Stimulated activated CD4-positive, alpha-beta T cell treated with anti-CD3 and anti-CD28 coated beads, Interleukin-15, amount 100 ng/mL, for 48 hours (primary cell): ENCODE measurements at regions not wholly inside any gene's neighbourhood (a gene's known extent, or its start where the extent isn't known, plus 50 kb on each side); places are given as distances from the start of the nearest gene placed in this dataset.

Source experiments
- DNase-seq, 2 donors: peaks; one replicate each; pipeline ENCODE4 v3.0.0-alpha.2; 2020; ENCODE audit warnings: low read depth in 2 of 2

DNA sequence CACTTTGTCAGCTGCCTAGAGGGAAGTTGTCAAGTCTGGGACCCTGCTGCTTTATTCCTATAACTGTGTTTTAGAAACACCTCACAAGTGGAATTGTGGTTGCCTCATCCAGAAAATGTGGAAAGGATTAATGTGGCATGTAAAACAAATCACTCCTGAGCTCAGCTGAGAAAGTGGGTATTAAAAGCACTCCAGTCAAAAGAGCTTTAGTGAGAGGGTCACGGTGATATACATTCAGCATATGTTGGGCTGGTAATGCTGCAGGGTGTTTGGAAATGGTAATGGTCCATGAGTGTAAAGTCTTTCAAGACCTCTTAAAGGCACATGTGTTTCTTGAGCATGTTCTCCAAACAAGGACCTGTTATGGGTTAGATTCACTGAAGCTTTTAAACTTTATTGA is 318.2 kb upstream of the MEOX2 start:
- DNase-seq: no peak

DNA sequence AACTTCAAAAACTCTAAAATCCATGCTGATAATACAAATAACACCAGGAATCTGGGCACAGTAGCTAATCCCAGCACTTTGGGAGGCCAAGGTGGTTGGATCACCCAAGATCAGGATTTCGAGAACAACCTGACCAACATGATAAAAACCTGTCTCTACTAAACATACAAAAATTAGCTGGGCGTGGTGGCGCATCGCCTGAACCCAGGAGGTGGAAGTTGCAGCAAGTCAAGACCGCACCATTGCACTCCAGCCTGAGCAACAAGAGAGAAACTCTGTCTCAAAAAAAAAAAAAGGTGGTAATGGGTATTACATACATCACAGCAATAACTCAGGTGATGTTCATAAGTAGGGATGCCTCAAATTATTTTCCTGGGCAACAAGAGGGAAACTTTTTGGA is 315.0 kb upstream of the MEOX2 start:
- DNase-seq: no peak

- DNase-seq: no peak
These were observed 312.1 kb upstream of the MEOX2 start for GRCh38 chr7:15998617-15999016.

GRCh38 chr7:15995027-15995426 is 308.5 kb upstream of the MEOX2 start:
- no peak for DNase-seq

GRCh38 chr7:15989194-15989593 is 302.7 kb upstream of the MEOX2 start:
- DNase-seq: no peak

DNA sequence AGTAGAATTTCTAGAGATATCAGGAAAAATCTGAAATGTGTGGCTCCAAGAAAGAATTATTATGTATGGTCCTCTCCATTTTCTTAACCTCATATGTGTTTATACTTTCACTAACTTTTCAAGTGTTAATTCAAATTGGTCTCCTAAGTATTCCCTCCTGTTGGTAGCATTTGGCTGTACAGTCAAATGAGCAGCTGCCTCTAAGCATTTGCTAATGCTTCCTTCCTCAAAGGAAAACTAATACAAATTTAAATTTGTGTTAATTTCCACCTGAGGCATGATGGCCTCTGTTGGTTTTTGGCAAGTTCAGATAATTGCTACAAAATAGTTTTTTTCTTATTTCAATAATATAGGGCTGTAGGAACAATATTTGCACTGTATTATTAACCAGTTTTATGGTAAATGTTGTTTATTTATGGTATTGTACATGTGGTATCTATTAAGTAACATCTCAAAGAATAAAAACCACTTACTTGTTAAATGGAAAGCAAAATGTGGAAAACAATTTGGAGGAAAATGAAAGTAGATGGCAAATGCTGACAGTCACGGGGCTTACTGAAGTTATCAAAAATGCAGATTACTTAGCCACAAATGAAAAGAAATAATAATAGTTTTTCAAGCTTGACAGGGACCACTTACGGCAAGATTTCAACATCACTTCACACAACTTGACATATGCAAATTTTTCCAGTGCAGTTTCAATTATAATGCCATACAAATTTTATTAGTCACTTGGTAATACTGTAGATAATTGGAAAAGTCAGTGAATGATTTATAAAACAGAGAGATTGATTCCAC is 299.3 kb upstream of the MEOX2 start:
- DNase-seq: no peak

DNA sequence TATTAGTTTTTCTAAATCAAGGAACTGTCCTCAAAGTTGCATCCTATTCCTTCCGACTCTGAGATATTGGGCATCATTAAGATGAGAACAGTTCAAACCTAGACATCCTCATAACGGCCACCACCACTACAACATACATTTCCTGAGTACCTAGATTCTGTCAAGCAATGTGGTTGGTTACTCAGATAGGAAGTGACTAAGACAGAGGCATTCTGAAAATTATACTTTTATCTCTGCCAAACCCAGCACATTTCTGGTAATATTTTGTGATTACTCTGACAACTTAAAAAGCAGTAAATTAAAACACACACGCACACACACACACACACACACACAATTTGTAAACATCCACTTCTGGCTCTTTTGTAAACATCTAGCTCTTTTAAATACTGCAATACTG is 291.2 kb upstream of the MEOX2 start:
- no peak for DNase-seq

- no peak for DNase-seq
These were observed 286.4 kb upstream of the MEOX2 start for GRCh38 chr7:15972862-15973275.

DNA sequence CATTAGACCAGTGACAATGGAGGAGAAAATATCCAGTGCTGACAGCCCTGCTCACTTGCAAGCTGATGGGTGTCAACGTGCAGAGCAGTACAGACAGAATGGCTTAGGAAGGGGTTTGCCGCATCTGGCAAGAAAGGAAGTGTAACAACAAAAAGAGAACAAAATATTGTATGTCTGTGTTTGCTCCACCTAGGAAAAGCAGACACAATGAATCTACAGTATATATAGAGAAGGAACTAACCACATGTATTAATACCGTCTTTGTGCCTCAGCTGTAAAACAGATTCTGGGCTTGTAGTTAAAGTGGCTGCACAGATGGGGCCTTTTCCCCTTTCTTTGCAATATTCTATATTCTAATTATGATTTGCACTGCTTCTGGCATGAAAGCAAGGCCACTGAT is 281.1 kb upstream of the MEOX2 start:
- no peak for DNase-seq

GRCh38 chr7:15967121-15967520 is 280.6 kb upstream of the MEOX2 start:
- DNase-seq: no peak

GRCh38 chr7:15963206-15963605 is 276.7 kb upstream of the MEOX2 start:
- DNase-seq: no peak

GRCh38 chr7:15954671-15955354 is 268.3 kb upstream of the MEOX2 start:
- no peak for DNase-seq

DNA sequence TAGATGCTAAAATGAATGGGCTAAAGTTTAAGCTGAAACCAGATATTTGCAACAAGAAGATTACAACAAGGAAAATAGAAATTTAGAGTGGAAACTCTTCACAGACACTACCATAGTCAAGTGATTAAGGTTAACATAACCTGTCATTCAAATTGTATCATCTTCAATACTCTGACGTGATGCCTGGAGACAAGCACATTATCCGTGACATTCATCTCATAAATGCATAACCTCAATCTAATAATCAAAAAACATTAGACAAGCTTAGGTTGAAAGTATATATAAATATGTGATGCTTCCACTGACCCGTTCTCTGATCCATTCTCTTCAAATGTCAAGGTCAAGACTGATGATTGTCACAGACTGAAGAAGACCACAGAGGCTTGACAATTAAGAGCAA is 263.8 kb upstream of the MEOX2 start:
- DNase-seq: no peak

- no peak for DNase-seq
These were observed 261.3 kb upstream of the MEOX2 start for GRCh38 chr7:15947754-15948153.

- no peak for DNase-seq
These were observed 251.6 kb upstream of the MEOX2 start for GRCh38 chr7:15938115-15938514.

DNA sequence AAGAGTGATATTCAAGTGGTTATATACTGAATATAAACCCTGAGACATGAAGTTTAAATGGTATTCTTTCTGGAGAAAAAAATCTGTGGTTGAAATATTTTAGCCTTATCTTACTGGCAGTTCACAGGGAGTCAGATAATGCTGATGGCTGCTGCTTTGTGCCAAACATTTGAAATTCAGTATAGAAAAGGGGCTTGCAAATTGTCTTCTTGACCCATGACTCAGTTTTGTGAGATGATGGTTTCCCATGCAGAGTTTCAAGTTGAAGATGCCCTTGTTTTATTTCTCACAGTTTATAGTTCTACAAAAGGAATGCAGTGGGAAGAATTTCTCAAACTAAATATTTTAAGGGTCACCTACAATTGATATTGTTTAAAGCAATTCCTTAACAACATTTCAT is 251.1 kb upstream of the MEOX2 start:
- DNase-seq: no peak

DNA sequence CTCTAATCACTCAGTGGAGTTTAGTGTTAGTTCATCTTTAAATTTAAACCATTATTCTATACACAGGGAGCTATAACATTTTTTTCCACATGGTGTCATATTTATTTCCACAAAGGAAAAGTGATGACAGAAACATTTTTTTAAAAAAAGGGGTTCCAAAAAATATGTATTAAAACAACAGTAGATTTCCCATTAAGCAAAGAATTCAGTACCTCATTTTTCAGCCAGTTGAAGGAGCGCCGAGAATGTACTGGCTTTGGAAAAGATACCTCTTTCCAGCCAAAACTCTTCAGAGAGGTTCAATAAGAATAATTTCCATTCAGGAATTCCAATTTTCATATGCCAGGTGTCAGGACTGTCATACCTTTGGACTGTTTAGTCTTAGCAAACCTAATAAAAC is 250.5 kb upstream of the MEOX2 start:
- no peak for DNase-seq

DNA sequence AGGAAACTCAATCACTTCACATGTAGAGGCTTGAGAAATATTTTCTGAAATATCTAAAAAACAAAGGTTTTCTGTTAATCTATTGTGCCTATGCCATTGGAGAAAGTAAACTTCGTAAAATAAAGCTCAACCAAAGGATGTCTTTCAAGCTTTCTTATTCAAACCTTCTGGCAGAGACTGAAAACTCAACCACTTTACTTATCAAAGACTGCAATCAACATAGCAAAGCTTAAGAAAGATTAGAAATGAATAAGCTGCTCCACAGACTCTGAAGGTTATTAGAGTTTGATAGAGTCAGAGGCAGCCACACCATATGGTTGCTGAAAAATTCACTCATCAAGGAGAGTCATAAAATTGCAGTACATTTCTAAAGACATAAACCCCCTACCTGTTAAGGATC is 245.8 kb upstream of the MEOX2 start:
- no peak for DNase-seq

DNA sequence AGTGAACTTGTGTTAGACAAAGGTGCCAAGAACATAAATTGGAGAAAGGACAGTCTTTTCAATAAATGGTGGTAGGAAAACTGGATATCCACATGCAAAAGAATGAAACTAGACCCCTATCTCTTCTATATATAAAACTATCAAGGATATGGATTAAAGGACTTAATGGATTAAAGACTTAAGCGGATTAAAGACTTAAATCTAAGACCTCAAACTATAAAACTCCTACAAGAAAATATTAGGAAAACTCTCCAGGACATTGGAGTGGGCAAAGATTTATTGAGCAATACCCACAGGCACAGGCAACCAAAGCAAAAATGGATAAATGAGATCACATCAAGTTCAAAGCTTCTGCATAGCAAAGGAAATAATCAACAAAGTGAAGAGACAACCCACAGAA is 242.9 kb upstream of the MEOX2 start:
- DNase-seq: no peak

DNA sequence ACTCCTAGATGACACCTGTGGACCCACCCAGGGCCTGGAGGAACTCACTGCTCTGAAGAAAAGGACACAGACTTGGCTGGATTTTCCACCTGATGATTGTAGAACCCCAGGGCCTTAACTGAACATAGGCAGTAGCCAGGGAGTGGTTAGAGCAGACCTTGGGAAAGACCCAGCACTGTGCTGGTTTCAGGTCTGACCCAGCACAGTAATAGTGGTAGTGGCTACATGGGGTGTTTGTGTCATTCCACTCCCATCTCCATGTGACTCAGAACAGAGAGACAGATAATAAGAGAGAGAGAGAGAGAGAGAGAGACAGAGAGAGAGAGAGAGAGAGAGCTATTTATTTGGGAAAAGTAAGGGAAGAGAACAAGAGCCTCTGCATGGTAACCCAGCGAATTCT is 239.1 kb upstream of the MEOX2 start:
- DNase-seq: no peak

DNA sequence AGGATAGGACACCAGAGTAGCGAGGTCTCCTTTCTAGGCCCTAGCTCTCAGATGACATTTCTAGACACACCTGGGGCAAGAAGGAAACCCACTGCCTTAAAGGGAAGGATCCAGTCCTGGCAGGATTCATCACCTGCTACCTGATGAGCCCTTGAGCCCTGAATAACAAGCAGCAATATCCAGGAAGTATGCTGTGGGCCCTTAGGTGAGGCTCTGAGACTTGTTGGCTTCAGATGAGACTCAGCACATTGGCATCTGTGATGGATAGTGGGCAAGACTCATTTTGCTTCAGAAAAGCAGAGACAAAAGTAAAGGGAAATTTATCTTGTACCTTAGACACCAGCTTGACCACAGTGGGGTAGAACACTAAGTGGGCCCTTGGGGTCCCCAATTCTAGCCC is 238.4 kb upstream of the MEOX2 start:
- DNase-seq: no peak

DNA sequence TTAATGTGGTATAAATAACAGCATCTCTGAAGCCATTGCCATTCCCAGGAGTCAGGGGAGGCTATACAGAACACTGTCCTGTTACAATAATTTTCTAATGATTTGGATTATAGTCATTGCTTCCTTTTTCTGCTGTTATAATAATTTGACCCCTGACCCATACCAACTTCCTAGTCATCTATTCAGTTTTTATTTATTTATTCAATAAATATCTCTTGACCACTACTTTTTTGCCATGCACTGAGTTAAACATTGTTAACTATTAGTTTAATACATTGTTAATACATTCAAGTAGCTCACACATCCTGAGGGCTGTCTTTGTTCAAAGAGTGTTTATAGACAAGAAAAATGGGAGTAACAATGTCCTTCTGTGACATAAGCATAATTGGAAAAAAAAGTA is 235.5 kb upstream of the MEOX2 start:
- no peak for DNase-seq

DNA sequence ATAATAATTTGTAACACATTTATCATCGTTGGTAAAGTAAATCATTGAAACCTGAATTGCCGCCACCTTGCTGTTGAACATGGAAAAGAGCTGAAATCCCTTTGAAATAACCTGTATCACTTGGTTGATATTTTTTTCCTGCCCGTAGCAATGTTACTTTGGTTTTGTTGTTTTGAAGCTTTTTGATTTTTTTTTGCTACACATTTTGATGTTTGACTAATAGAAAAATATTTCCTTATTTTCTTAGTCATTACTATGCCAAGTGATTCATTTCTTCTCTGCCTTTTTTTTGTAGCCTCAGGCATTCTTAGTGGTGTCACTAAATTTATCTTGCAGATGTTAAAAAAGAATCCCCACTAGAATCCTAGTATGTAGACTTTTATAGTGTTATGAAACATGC is 235.1 kb upstream of the MEOX2 start:
- no peak for DNase-seq

DNA sequence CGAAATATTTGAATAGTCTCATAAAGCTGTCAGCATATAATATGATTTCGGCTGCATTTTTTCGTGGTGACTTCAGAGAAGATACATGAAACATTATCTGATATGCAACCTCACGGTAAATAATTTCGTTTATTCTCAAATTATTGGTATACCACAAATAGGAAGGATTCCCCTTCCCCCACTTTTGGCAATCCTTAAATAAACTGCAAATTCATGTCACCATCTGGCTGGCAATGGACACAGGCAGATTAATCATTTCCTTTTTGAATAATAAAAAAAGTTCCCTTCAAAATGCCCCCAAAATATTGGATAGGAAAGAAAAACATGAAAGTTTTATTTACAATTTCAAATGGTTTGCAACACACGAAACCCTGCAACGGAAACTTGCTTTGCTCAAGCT is 234.5 kb upstream of the MEOX2 start:
- no peak for DNase-seq
